Activated T-cell treated with anti-CD3 and anti-CD28 coated beads, Interleukin-2, amount 50 U/mL, for 72 hours (primary cell): ENCODE measurements at regions not wholly inside any gene's neighbourhood (a gene's known extent, or its start where the extent isn't known, plus 50 kb on each side); places are given as distances from the start of the nearest gene placed in this dataset.

ENCODE experiments used
- ATAC-seq, 2 donors: fragments of 150-1000 bp; cut with Tn5 transposase; replicated peaks in 1 of 2; 2 replicates each; pipeline ENCODE4 v1.10.0; 2021; ENCODE audit warnings: moderate library complexity in 2 of 2, mild to moderate bottlenecking in 1 of 2
- DNase-seq, 2 donors: peaks; one replicate each; pipeline ENCODE4 v3.0.0; 2021 to 2022; ENCODE audit warnings: mixed read lengths in 1 of 2
- H3K27ac Mint-ChIP-seq: one replicate; pipeline ENCODE4 v1.8.0; 2022; ENCODE audit warnings: mild to moderate bottlenecking, moderate library complexity, mixed read lengths
- H3K27me3 Mint-ChIP-seq: one replicate; pipeline ENCODE4 v1.8.0; 2022; ENCODE audit warnings: low read depth, mixed read lengths
- H3K36me3 Mint-ChIP-seq, 2 donors: one replicate each; pipeline ENCODE4 v1.8.0; 2022; ENCODE audit warnings: mixed read lengths in 2 of 2, mild to moderate bottlenecking in 1 of 2; ENCODE audit not compliant: insufficient read depth in 2 of 2
- H3K4me1 Mint-ChIP-seq: one replicate; pipeline ENCODE4 v1.8.0; 2022; ENCODE audit warnings: low read depth, mixed read lengths
- H3K4me3 Mint-ChIP-seq, 2 donors: one replicate each; pipeline ENCODE4 v1.8.0; 2022; ENCODE audit warnings: mild to moderate bottlenecking in 2 of 2, mixed read lengths in 2 of 2, moderate library complexity in 2 of 2
- H3K9me3 Mint-ChIP-seq, 2 donors: one replicate each; pipeline ENCODE4 v1.8.0; 2022; ENCODE audit warnings: mixed read lengths in 2 of 2

- H3K4me3 Mint-ChIP-seq: no peak overlapping the region
- no peaks in the 10 kb centered on the region for H3K27me3 Mint-ChIP-seq
- H3K36me3 Mint-ChIP-seq: no peaks in the 10 kb centered on the region
- H3K4me1 Mint-ChIP-seq: no peaks in the 10 kb centered on the region
- H3K27ac Mint-ChIP-seq: no peak overlapping the region
- peaks cover 4 to 8% of the 10 kb centered on the region in 2 donors for H3K9me3 Mint-ChIP-seq
- ATAC-seq (no peak), DNase-seq (no peak)
These were observed 612.7 kb upstream of the GCFC2 start for GRCh38 chr2:76323381-76323780.

GRCh38 chr2:76320716-76321115 is 610.0 kb upstream of the GCFC2 start:
- Mint-ChIP-seq H3K27me3 (no peaks in the 10 kb centered on the region), H3K4me3 (no peak overlapping the region), H3K9me3 (peaks cover 7 to 14% of the 10 kb centered on the region in 2 donors), H3K36me3 (no peaks in the 10 kb centered on the region), H3K27ac (no peak overlapping the region), H3K4me1 (no peaks in the 10 kb centered on the region)
- no peak for DNase-seq
- ATAC-seq: no peak

DNA sequence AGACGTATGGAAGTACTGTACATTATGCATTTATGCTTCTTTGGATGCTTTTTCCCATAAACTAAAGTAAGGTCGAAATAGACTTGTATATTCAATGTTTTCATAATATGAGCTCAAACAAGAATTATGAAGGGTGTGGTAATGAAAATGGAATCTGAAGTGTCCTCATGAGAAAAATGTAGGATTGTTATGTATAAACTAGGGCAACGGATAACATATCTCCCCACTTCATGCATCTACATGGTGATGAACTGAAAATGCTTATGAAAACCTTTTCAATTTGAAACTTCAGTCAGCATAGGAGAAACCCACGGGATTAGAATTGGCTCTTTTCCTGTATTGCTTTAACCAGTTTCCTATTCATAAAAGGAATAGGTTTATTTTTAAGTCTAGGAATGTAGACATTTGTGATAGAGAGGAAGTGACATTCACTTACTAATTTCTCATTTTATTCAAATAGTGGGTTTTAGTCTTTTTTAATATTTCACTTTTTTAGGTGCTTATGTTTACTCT is 608.2 kb upstream of the GCFC2 start:
- Mint-ChIP-seq H3K9me3 (peaks cover 7 to 17% of the 10 kb centered on the region in 2 donors), H3K27ac (no peak overlapping the region), H3K36me3 (no peaks in the 10 kb centered on the region), H3K4me1 (no peaks in the 10 kb centered on the region), H3K27me3 (no peaks in the 10 kb centered on the region), H3K4me3 (no peak overlapping the region)
- DNase-seq (no peak), ATAC-seq (no peak)

- Mint-ChIP-seq H3K9me3 (peaks cover 3 to 16% of the 10 kb centered on the region in 2 donors), H3K4me1 (no peaks in the 10 kb centered on the region), H3K27ac (no peak overlapping the region), H3K4me3 (no peak overlapping the region), H3K36me3 (no peaks in the 10 kb centered on the region), H3K27me3 (no peaks in the 10 kb centered on the region)
- DNase-seq (no peak), ATAC-seq (no peak)
These were observed 606.0 kb upstream of the GCFC2 start for GRCh38 chr2:76316691-76317090.

DNA sequence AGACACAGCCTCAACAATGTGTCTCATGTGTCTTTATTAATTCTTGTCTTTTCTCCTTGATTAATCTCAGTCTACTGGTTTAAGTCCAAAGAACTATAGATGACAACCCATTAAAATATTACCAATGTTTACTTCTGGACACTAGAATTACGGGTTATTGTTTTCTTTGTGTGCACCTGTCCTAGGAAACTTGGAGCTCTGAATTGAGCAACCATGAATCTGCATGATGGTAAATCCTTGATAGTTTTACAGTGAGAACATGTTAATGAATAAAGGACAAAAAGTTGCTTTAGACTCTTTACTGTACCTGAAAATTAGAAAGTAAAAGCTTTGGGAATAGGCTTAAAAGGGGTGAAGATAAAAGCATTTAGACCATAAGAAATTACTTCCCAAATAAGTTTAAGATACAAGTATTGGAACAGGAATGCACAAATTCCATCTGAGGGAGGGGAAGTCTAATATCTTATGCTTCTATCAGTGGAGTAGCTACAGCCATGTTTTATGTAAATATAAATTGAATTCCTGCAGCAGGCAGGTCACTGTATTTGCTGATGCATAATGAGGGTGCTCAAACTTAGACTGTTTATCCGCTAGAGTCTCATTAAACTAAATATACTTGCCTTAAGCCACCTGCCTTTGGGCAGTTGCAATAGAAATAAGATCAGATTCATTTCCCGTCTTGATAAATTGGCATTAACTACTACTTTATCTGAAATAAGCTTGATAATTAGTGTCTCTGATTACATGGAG is 603.7 kb upstream of the GCFC2 start:
- no peaks in the 10 kb centered on the region for H3K36me3 Mint-ChIP-seq
- DNase-seq (no peak), ATAC-seq (no peak)
- no peak overlapping the region for H3K4me3 Mint-ChIP-seq
- H3K27me3 Mint-ChIP-seq: no peaks in the 10 kb centered on the region
- H3K9me3 Mint-ChIP-seq: peaks cover 3 to 17% of the 10 kb centered on the region in 2 donors
- H3K27ac Mint-ChIP-seq: no peak overlapping the region
- no peaks in the 10 kb centered on the region for H3K4me1 Mint-ChIP-seq

GRCh38 chr2:76312236-76312635 is 601.5 kb upstream of the GCFC2 start:
- ATAC-seq (no peak), DNase-seq (no peak)
- peaks cover 3 to 14% of the 10 kb centered on the region in 2 donors for H3K9me3 Mint-ChIP-seq
- no peaks in the 10 kb centered on the region for H3K27me3 Mint-ChIP-seq
- no peak overlapping the region for H3K4me3 Mint-ChIP-seq
- no peaks in the 10 kb centered on the region for H3K36me3 Mint-ChIP-seq
- H3K27ac Mint-ChIP-seq: no peak overlapping the region
- H3K4me1 Mint-ChIP-seq: no peaks in the 10 kb centered on the region

- H3K4me3 Mint-ChIP-seq: no peak overlapping the region
- no peaks in the 10 kb centered on the region for H3K4me1 Mint-ChIP-seq
- H3K9me3 Mint-ChIP-seq: peaks cover under 1 to 11% of the 10 kb centered on the region in 2 donors
- DNase-seq (no peak), ATAC-seq (no peak)
- no peaks in the 10 kb centered on the region for H3K27me3 Mint-ChIP-seq
- H3K36me3 Mint-ChIP-seq: no peaks in the 10 kb centered on the region
- no peak overlapping the region for H3K27ac Mint-ChIP-seq
These were observed 601.0 kb upstream of the GCFC2 start for GRCh38 chr2:76311728-76312127.

- no peak for ATAC-seq
- no peak for DNase-seq
- H3K9me3 Mint-ChIP-seq: peaks cover 0 to 11% of the 10 kb centered on the region in 2 donors
- H3K4me3 Mint-ChIP-seq: no peak overlapping the region
- H3K27me3 Mint-ChIP-seq: no peaks in the 10 kb centered on the region
- no peaks in the 10 kb centered on the region for H3K36me3 Mint-ChIP-seq
- no peaks in the 10 kb centered on the region for H3K4me1 Mint-ChIP-seq
- no peak overlapping the region for H3K27ac Mint-ChIP-seq
These were observed 600.3 kb upstream of the GCFC2 start for GRCh38 chr2:76310894-76311633.

DNA sequence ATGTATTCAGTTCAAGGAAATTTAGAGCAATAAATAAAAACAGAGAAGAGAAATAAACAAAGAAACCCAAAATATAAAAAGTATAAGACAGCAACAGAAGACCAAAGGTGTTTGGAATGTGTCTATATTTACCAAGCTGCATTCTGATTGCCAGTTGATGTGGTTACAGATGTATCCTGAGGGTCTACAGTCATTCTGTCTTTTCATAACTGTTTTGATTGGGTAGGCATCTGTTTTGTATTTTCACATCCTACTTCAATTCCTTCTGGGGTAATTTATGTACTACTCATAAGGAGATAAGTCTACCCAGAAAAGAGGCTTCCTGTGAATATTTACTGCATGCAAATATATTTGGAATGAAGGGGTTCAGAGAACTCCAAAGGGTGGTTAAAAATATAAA is 596.8 kb upstream of the GCFC2 start:
- Mint-ChIP-seq H3K4me1 (no peaks in the 10 kb centered on the region), H3K4me3 (no peak overlapping the region), H3K36me3 (no peaks in the 10 kb centered on the region), H3K27me3 (no peaks in the 10 kb centered on the region), H3K27ac (no peak overlapping the region), H3K9me3 (peaks cover 7 to 11% of the 10 kb centered on the region in 2 donors)
- DNase-seq (no peak), ATAC-seq (no peak)

DNA sequence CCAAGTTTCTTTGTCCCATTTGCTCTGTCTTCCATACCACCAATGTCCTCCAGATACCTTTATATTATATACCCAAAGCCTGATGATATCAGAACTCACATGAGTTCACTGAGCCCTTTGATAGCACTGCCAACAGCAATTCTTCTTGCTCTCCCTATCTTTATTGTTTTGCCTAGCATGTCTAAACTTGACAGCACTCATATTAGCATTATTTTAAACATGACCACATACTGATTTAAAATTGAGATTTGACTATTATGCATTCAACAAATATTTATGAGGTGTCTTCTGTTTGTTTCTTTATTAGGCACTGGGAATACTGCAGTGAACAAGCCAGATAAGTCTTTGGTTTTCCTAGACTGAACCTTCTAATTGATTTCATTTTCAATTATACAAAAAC is 587.3 kb upstream of the GCFC2 start:
- no peak for ATAC-seq
- H3K36me3 Mint-ChIP-seq: no peaks in the 10 kb centered on the region
- H3K27me3 Mint-ChIP-seq: no peaks in the 10 kb centered on the region
- H3K4me1 Mint-ChIP-seq: no peaks in the 10 kb centered on the region
- DNase-seq: no peak
- no peak overlapping the region for H3K4me3 Mint-ChIP-seq
- peaks cover 4 to 5% of the 10 kb centered on the region in 2 donors for H3K9me3 Mint-ChIP-seq
- no peak overlapping the region for H3K27ac Mint-ChIP-seq

GRCh38 chr2:76296438-76296837 is 585.7 kb upstream of the GCFC2 start:
- Mint-ChIP-seq H3K36me3 (no peaks in the 10 kb centered on the region), H3K27me3 (no peaks in the 10 kb centered on the region), H3K4me1 (no peaks in the 10 kb centered on the region), H3K9me3 (peaks cover 3 to 6% of the 10 kb centered on the region in 2 donors), H3K4me3 (no peak overlapping the region), H3K27ac (no peak overlapping the region)
- ATAC-seq (no peak), DNase-seq (no peak)

DNA sequence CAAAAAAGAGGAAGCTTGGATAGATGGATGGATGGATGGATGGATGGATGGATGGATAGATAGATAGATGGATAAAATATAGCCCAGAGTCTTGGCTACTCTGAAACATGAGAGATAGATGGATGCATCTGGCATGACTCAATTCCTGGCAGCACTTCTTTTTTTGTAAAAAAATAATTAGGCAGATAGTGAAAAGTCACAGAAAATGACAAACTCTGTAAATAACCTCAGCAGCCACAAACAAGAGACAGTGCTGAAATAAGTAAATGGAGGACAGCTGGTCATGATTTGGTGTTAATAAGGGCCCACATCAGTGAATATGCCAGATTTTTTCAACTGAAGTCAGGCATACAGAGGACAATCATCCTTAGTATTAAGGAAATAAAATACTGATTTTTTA is 585.0 kb upstream of the GCFC2 start:
- Mint-ChIP-seq H3K27ac (no peak overlapping the region), H3K36me3 (no peaks in the 10 kb centered on the region), H3K27me3 (no peaks in the 10 kb centered on the region), H3K4me3 (no peak overlapping the region), H3K4me1 (no peaks in the 10 kb centered on the region), H3K9me3 (peaks cover 3 to 6% of the 10 kb centered on the region in 2 donors)
- ATAC-seq (no peak), DNase-seq (no peak)

- H3K4me1 Mint-ChIP-seq: no peaks in the 10 kb centered on the region
These were observed 577.9 kb upstream of the GCFC2 start for GRCh38 chr2:76288598-76288997.

More at GRCh38 chr2:76288598-76288997, 577.9 kb upstream of the GCFC2 start:
- no peak overlapping the region for H3K4me3 Mint-ChIP-seq
- no peaks in the 10 kb centered on the region for H3K36me3 Mint-ChIP-seq
- DNase-seq: no peak
- no peak for ATAC-seq
- peaks cover 5 to 8% of the 10 kb centered on the region in 2 donors for H3K9me3 Mint-ChIP-seq
- H3K27ac Mint-ChIP-seq: no peak overlapping the region
- H3K27me3 Mint-ChIP-seq: no peaks in the 10 kb centered on the region
